ENCODE measurements at regions not wholly inside any gene's neighbourhood (a gene's known extent, or its start where the extent isn't known, plus 50 kb on each side); places are given as distances from the start of the nearest gene placed in this dataset.

DNA sequence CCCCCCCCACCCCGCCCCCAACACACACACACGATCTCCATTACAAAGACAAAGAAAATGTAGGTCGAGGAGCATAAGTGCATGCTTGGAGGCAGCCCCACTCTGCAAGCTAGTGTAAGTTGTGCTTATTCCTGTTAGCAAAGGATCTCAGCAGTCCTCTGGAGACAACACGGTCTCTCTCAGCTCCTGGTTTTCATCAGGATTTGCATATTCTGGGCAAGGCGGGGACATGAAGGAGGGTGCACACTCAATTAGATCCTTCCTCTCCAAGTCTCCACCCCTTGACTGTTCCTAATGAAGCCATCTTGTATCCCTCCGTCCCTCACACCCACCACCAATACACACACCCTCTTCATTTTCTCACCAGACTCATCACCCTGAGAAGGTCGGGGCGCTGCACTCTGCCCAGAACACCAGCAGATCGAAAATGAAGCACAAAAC lies 63.8 kb downstream of the MRPL46 start:
- DNase-seq = no peak

- no peak for DNase-seq
Measured at GRCh38 chr15:88401996-88402656, 65.1 kb downstream of the MRPL46 start.

DNA sequence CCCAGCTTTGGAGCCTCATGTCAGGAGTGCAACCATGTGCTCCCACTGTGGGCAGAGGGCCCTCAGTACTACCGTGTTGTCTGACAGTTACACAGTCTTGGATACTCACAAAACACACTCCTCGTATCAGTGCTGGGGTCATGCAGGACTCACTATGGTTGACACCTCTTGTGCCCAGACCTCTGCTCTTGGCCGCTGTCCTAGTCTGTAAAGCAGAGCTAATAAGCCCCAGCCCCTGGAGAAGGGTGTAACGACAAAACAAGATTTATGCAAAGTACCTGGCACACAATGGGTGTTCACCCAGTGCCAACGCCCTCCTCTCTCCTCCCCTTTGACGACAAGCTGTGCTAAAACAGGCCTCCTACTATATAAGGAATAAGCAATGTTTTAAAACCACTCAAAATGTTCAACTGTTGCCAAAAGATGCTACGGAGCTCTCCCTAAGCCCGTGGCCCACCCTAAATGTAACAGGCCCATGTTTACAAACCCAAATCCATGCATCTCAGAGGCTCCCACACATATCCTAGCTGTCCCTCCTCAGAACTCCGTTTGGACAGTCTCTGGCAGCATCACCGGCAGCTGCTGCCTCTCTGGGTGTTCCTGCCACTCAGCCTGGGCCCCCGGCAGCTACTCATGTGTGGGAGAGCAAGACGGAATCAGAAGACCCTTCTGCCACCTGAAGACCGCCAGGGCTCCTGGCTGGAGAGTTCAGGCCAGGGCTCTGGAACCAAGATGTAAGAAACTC lies 65.8 kb downstream of the MRPL46 start:
- no peak for DNase-seq

- DNase-seq = no peak
Measured at GRCh38 chr15:88400591-88401250, 66.5 kb downstream of the MRPL46 start.

DNA sequence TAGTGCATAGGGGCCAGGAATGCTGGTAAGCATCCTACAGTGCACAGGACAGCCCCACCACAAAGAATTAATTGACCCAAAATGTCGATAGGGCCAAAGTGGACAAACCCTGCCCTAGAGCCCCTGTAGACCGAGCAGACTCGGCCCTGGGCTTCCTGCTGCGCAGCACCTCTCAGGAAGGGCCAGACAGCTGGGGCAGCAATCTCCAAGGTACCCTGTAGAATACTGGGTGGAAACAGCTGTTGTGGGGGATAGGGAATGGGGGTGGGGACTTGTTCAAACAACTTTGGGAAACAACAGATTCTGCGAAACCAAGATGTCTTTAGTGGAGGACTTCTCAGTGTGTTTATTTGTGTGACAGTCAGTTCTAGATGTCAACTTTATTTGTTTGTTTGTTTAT lies 67.1 kb downstream of the MRPL46 start:
- no peak for DNase-seq

- DNase-seq = no peak
Measured at GRCh38 chr15:88399021-88399685, 68.0 kb downstream of the MRPL46 start.

DNA sequence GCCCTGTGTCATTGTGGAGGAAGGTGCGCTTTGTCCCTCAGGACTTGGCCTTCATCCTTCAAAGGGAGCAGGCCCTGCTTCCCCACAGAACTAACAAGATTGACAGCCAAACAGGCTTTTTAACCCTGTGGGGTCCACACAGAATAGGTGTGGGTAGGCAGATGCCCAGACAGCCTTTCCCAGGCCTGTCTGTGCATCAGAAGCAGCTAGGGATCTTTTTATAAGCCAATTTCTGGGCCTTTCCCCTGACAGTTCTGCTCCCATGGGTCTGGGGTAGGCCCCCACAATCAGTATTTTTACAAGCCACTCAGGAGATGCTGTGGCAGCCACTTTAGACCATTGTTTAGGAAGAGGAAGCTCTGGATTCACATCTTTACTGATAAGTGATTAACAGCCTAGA lies 69.2 kb downstream of the MRPL46 start:
- DNase-seq = no peak

DNA sequence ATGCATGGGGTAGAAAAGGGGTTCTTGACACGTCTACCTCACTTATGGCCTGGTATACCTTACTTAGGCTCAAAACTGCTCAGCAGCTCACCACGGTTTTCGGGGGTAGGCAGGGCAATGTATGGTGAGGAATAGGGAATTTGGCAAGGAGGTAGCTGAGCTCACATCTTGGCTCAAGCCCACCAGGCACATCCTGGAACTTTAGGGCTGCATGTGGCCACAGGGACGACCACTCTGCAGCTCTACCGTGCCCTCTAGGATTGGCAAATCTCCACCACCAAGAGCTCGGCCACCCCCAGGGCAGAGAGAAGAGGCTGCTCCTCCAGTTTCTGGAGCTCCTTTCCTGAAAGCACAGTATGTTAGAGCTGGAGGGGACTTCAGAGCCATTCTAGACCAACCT lies 69.7 kb downstream of the MRPL46 start:
- no peak for DNase-seq

GRCh38 chr15:88395872-88396781 lies 71.1 kb downstream of the MRPL46 start:
- DNase-seq = no peak

- no peak for DNase-seq
Measured at GRCh38 chr15:88395241-88395640, 71.9 kb downstream of the MRPL46 start.

DNA sequence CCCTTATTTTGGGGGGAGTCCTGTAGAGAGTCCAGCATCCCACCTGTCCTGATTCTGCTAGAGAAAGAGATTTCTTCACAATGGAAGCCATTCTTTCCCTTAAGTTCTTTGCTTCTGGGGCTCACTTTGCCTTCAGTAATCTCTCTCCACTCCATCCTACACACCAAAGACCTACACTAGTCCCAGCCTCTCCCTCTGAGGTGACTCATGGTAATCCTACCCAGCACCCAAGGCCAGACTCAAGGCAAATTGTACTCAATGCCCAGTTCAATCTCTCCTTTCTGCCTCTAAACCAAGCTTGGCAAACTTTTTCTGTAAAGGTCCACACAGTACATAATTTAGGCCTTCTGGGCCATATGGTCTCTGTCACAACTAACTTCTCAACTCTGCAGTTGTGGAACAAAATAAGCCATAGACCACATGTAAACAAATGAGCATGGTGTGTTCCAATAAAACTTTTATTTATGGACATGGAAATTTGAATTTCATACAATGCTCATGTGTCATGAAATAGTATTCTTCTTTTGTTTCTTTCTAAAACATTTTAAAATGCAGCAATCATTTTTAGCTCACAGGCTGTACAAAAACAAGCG lies 72.5 kb downstream of the MRPL46 start:
- no peak for DNase-seq

DNA sequence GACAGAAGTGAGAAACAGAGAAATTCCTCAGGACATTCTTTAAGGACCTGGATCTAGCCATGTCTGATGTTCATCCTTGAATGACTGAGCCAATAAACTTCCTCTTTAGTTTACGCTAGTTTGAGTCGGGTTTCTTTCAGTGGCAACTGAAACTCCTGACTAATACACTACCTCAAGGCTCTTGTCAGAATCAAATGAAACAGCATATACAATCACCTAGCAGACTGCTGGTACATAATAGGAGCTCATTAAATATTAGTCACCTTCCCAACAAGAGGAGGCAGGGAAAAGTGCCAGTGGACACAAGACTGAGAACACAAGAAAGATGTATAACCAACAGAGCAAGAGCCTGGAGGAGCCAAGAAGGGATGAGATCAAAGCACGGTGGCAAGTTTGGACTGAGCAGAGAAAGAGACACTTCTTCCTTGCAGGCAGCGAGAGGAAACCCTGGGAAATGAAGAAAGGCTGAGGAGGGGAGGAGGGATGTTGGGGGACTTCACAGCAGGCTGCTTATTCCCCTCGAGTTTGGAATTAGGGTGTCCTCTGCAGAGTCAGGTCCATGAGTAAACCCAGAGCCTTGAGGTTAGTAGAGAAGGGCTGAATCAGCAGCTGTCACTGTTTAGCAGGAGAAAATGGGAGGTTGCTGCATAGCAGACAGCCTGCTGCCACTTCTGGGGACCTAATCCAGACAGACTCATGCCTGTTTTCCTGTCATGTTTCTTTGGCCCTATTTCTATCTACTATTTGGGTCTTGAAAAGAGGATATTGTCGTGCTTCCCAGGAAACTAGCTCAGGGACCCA lies 73.3 kb downstream of the MRPL46 start:
- DNase-seq = no peak

GRCh38 chr15:88391700-88392099 lies 75.5 kb downstream of the MRPL46 start:
- peak; percentile 22 to 36 for DNase-seq

DNA sequence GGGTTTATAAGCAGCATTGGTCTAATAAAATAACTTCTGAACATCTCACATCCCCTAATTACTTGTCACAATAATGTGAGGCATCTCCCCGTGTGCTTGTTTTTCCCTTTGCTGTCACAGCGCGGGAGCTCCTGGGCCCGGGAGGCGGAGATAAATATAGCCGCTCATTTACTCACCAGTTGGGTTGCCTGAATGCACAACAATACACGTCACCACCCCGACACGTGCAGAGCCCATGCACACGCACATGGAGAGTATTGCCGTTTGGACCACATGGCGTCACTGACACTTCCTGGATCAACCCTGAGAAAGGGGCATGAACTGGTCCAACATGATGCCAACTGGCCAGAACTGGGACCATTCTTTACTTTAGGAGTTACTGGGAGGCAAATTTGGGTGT lies 76.2 kb downstream of the MRPL46 start:
- no peak for DNase-seq

DNA sequence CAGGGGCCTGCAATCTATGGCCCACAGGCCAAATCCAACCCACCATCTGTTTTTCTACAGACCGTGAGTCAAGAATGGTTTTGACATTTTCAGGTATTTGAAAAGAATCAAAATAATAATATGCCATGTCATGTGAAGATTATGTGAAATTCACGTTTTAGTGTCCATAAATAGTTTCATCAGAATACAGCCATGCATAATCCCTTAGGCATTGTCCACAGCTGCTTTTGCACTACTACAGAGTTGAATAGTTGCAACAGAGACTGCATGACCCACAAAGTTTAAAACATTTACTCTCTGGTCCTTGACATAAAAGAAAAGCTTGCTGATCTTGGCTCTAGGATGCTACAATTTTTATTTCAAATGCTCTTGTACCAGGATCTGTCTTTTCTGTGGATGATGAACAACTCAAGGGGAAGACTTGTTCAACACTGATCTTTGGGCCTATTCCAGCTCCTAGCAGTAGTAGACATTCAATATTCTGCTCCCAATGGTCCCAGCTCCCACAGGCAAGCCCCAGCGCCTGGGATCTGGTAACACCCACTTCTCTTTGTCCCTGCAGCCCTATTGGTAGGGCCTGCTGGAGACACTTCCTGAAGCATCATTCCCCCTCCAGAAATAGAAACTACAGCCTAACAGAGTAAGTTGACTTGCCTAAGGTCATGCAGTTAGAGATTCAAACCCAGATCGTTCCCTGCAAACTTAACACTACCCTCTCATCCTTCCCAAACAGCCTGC lies 76.9 kb downstream of the MRPL46 start:
- DNase-seq = no peak

GRCh38 chr15:88389120-88389519 lies 78.1 kb downstream of the MRPL46 start:
- DNase-seq = no peak

GRCh38 chr15:88388686-88389085 lies 78.5 kb downstream of the MRPL46 start:
- no peak for DNase-seq

GRCh38 chr15:88385078-88385700 lies 82.0 kb downstream of the MRPL46 start:
- DNase-seq = no peak

- DNase-seq = no peak
Measured at GRCh38 chr15:88383354-88383753, 83.8 kb downstream of the MRPL46 start.

All from inflammatory macrophage (primary cell).